A549 (cell line): ENCODE measurements at regions not wholly inside any gene's neighbourhood (a gene's known extent, or its start where the extent isn't known, plus 50 kb on each side); places are given as distances from the start of the nearest gene placed in this dataset.
"Not testable (repeated sequence)": the region's sequence is repeated elsewhere in the genome, so short reads cannot be mapped to it uniquely, and the experiment has no call there.

Source experiments
- ATAC-seq, 2 experiments: fragments of 200-7000 bp in 1 of 2; fragments of >200 bp in 1 of 2; cut with Nextera tagmentation in 1 of 2; cut with Tn5 transposase in 1 of 2; 3 replicates each; pipeline versions ENCODE4 v1.8.0 to v1.9.1; 2018 to 2020; ENCODE audit warnings: mild to moderate bottlenecking in 1 of 2, moderate library complexity in 1 of 2
- CTCF ChIA-PET: fragments of 300-600 bp; sonication (Branson Sonifier 250); formaldehyde crosslinking; extraction: SDS; loops from one replicate; lab custom pipeline; 2021; ENCODE audit warnings: antibody characterized with exemption, inconsistent platforms; lab: Yijun Ruan, JAX
- POLR2A ChIA-PET: fragments of 350-600 bp; formaldehyde crosslinking; extraction: SDS; loops from one replicate; lab custom pipeline; 2021; ENCODE audit warnings: antibody characterized with exemption, inconsistent platforms; lab: Yijun Ruan, JAX
- DNase-seq, 2 experiments: peaks; one replicate each; pipeline versions ENCODE4 v3.0.0 to v3.0.0-alpha.2; 2011 to 2016; ENCODE audit warnings: low read depth in 1 of 2, low spot score in 1 of 2
- FAIRE-seq: peaks from 2 replicates; lab custom pipeline; 2011; peaks lifted over from hg19 to GRCh38; lab: Jason Lieb, UNC
- H3K27ac ChIP-seq, 2 experiments: fragments of >200 bp; sonication (Bioruptor Twin); formaldehyde crosslinking; 3 replicates each; pipeline ENCODE4 v1.5.1; 2016 to 2017
- H3K4me1 ChIP-seq: fragments of >200 bp; sonication (Bioruptor Twin); formaldehyde crosslinking; 3 replicates; pipeline ENCODE4 v1.6.1; 2016
- H3K4me2 ChIP-seq: fragments of >200 bp; sonication (Bioruptor Twin); formaldehyde crosslinking; 3 replicates; pipeline ENCODE4 v1.6.1; 2016
- H3K4me3 ChIP-seq: fragments of >200 bp; sonication (Bioruptor Twin); formaldehyde crosslinking; 3 replicates; pipeline ENCODE4 v1.5.1; 2016
- H3K9me3 ChIP-seq: fragments of >200 bp; sonication (Bioruptor Twin); formaldehyde crosslinking; 3 replicates; pipeline ENCODE4 v1.6.1; 2016
- ATOH8 ChIP-seq: fragments of 250-450 bp; sonication (Bioruptor Pico); IDR thresholded peaks from 2 replicates; pipeline ENCODE4 v1.5.0; 2020; ENCODE audit warnings: low read depth, mild to moderate bottlenecking, moderate library complexity
- BCL3 ChIP-seq: fragments of >200 bp; sonication (Bioruptor Twin); formaldehyde crosslinking; IDR thresholded peaks from 3 replicates; pipeline ENCODE4 v1.6.1; 2016
- BHLHE40 ChIP-seq: IDR thresholded peaks from 2 replicates; pipeline ENCODE4 v1.6.1; 2012; ENCODE audit warnings: low read depth, low read length, inconsistent platforms
- CBX2 ChIP-seq: fragments of 200-600 bp; sonication (generic); IDR thresholded peaks from 2 replicates; pipeline ENCODE4 v1.6.1; 2016; ENCODE audit warnings: low read depth, mild to moderate bottlenecking, borderline replicate concordance
- CBX8 ChIP-seq: fragments of 200-600 bp; sonication (generic); IDR thresholded peaks from 2 replicates; pipeline ENCODE4 v1.6.1; 2016
- CEBPB ChIP-seq, 2 experiments: fragments of >200 bp in 1 of 2; sonication (Bioruptor Twin) in 1 of 2; formaldehyde crosslinking in 1 of 2; IDR thresholded peaks; 2 replicates each; pipeline ENCODE4 v1.6.1; 2012 to 2016
- E2F6 ChIP-seq: IDR thresholded peaks from 2 replicates; pipeline ENCODE4 v1.6.1; 2012; ENCODE audit warnings: low read depth, borderline replicate concordance
- EHMT2 ChIP-seq: fragments of 200-600 bp; sonication (generic); IDR thresholded peaks from 2 replicates; pipeline ENCODE4 v1.6.1; 2016; ENCODE audit warnings: antibody characterized with exemption, low read depth, mild to moderate bottlenecking, moderate library complexity
- ELK1 ChIP-seq: fragments of 150-350 bp; IDR thresholded peaks from 2 replicates; pipeline ENCODE4 v1.6.1; 2014; ENCODE audit warnings: low read depth, mild to moderate bottlenecking, low read length
- EP300 ChIP-seq, 2 experiments: fragments of >200 bp; sonication (Bioruptor Twin); formaldehyde crosslinking; IDR thresholded peaks; 2 replicates in 1 of 2; 3 replicates in 1 of 2; pipeline ENCODE4 v1.6.1; 2016 to 2017
- ESRRA ChIP-seq: fragments of 150-350 bp; IDR thresholded peaks from 2 replicates; pipeline ENCODE4 v1.6.1; 2014; ENCODE audit warnings: mild to moderate bottlenecking, low read length, borderline replicate concordance
- FOSL2 ChIP-seq, 2 experiments: fragments of 450-650 bp in 1 of 2; fragments of >200 bp in 1 of 2; sonication (Bioruptor Twin) in 1 of 2; formaldehyde crosslinking; IDR thresholded peaks; 2 replicates each; pipeline versions ENCODE4 v1.5.0 to v1.6.1; 2016 to 2020; ENCODE audit warnings: mild to moderate bottlenecking in 1 of 2, moderate library complexity in 1 of 2
- HOXA7 ChIP-seq: fragments of 250-450 bp; sonication (Bioruptor Pico); IDR thresholded peaks from 2 replicates; pipeline ENCODE4 v1.5.0; 2020; ENCODE audit warnings: mild to moderate bottlenecking, moderate library complexity
- HOXB13 ChIP-seq: fragments of 250-450 bp; sonication (Bioruptor Pico); IDR thresholded peaks from 2 replicates; pipeline ENCODE4 v1.5.0; 2020; ENCODE audit warnings: low read depth, mild to moderate bottlenecking, moderate library complexity
- JUN ChIP-seq, 2 experiments: fragments of >200 bp; sonication (Bioruptor Twin); formaldehyde crosslinking; IDR thresholded peaks; 2 replicates in 1 of 2; 3 replicates in 1 of 2; pipeline ENCODE4 v1.6.1; 2016 to 2017
- MAFK ChIP-seq: fragments of 450-650 bp; IDR thresholded peaks from 2 replicates; pipeline ENCODE4 v1.6.1; 2014; ENCODE audit not compliant: partially characterized antibody
- NPAS2 ChIP-seq: fragments of 250-450 bp; sonication (Bioruptor Pico); IDR thresholded peaks from 2 replicates; pipeline ENCODE4 v1.8.0; 2022; ENCODE audit warnings: mild to moderate bottlenecking, moderate library complexity, borderline replicate concordance
- NR3C1 ChIP-seq: fragments of >200 bp; sonication (Bioruptor Twin); formaldehyde crosslinking; IDR thresholded peaks from 3 replicates; pipeline ENCODE4 v1.6.1; 2017
- PBX3 ChIP-seq: IDR thresholded peaks from 2 replicates; pipeline ENCODE4 v1.6.1; 2012
- POLR2A ChIP-seq: IDR thresholded peaks from 2 replicates; pipeline ENCODE4 v1.6.1; 2012; ENCODE audit warnings: mild to moderate bottlenecking, low read length
- RAD21 ChIP-seq, 2 experiments: fragments of >200 bp in 1 of 2; sonication (Bioruptor Twin) in 1 of 2; formaldehyde crosslinking in 1 of 2; IDR thresholded peaks in 1 of 2; conservative IDR thresholded peaks in 1 of 2; 2 replicates in 1 of 2; 3 replicates in 1 of 2; pipeline ENCODE4 v1.6.1; 2012 to 2018; ENCODE audit warnings: inconsistent platforms in 1 of 2
- RFX5 ChIP-seq: fragments of 450-650 bp; IDR thresholded peaks from 2 replicates; pipeline ENCODE4 v1.7.1; 2014; ENCODE audit warnings: antibody characterized with exemption, mild to moderate bottlenecking, moderate library complexity
- RNF2 ChIP-seq: fragments of 200-600 bp; sonication (generic); IDR thresholded peaks from 2 replicates; pipeline ENCODE4 v1.6.1; 2016; ENCODE audit warnings: low read depth, mild to moderate bottlenecking, antibody characterized with exemption, moderate library complexity, borderline replicate concordance
- TFCP2L1 ChIP-seq: fragments of 250-450 bp; sonication (Bioruptor Pico); IDR thresholded peaks from 2 replicates; pipeline ENCODE4 v1.5.0; 2021; ENCODE audit warnings: mild to moderate bottlenecking
- TP53 ChIP-seq: fragments of 250-450 bp; sonication (Bioruptor Pico); IDR thresholded peaks from 2 replicates; pipeline ENCODE4 v1.5.0; 2021; ENCODE audit warnings: mild to moderate bottlenecking, moderate library complexity
- ZSCAN20 ChIP-seq: fragments of 250-450 bp; sonication (Bioruptor Pico); IDR thresholded peaks from 2 replicates; pipeline ENCODE4 v1.8.0; 2022; ENCODE audit warnings: mild to moderate bottlenecking, moderate library complexity
- WGBS: methylation state at CpG from one replicate; pipeline ENCODE4 v1.1.6; 2017; ENCODE audit errors: missing lambda C conversion rate; 5-methylcytosine and 5-hydroxymethylcytosine counted together

- Histone ChIP-seq H3K27ac (no peak overlapping the region), H3K4me3 (no peak overlapping the region), H3K4me1 (no peaks in the 10 kb centered on the region), H3K4me2 (no peak overlapping the region), H3K9me3 (no peaks in the 10 kb centered on the region)
- 3% methylated on average over 2 of the region's 2 CpGs for WGBS
- POLR2A ChIA-PET, result no interaction called here
- ATAC-seq (no peak), DNase-seq (no peak), FAIRE-seq (no peak)
- no peak for TF ChIP-seq E2F6
- TF ChIP-seq POLR2A, result no peak
- no peak for TF ChIP-seq JUN (IDR thresholded peaks at IDR 0.05)
- TF ChIP-seq BHLHE40, result no peak
- TF ChIP-seq NR3C1, result no peak
- no peak for TF ChIP-seq RFX5
- no peak for TF ChIP-seq TP53
- TF ChIP-seq ESRRA, result no peak
- no peak for TF ChIP-seq TFCP2L1 (CRISPR knock-in tag)
- no peak for TF ChIP-seq ZSCAN20 (CRISPR knock-in tag)
- CTCF ChIA-PET, result no interaction called here
Measured at GRCh38 chr3:75913800-75914350, 128.5 kb upstream of the ZNF717 start.

- H3K4me1 ChIP-seq, DNase-seq, H3K9me3 ChIP-seq, FAIRE-seq, H3K27ac ChIP-seq, POLR2A ChIA-PET, ATAC-seq, CTCF ChIA-PET, H3K4me3 ChIP-seq, H3K4me2 ChIP-seq: not testable (repeated sequence)
- WGBS, result 0% methylated on average over 3 of the region's 3 CpGs
Measured at GRCh38 chr3:75914741-75915140, 129.4 kb upstream of the ZNF717 start.

GRCh38 chr3:75938921-75939320 lies 153.6 kb upstream of the ZNF717 start:
- ATAC-seq, result no peak
- H3K4me1 ChIP-seq, result no peaks in the 10 kb centered on the region
- no peaks in the 10 kb centered on the region for H3K9me3 ChIP-seq
- H3K27ac ChIP-seq, result no peak overlapping the region
- POLR2A ChIA-PET, result no interaction called here
- CTCF ChIA-PET, result no interaction called here
- no peak overlapping the region for H3K4me3 ChIP-seq
- WGBS, result 11% methylated on average over 4 of the region's 4 CpGs
- TF ChIP-seq ATOH8 (CRISPR knock-in tag) (no peak), HOXA7 (CRISPR knock-in tag) (no peak), CEBPB (IDR thresholded peaks at IDR 0.05) (no peak), ELK1 (no peak), RNF2 (no peak), FOSL2 (IDR thresholded peaks at IDR 0.05) (no peak), FOSL2 (CRISPR knock-in tag; IDR thresholded peaks at IDR 0.05) (no peak)
- TF ChIP-seq, all 56 proteins: peak for 0
- no peak overlapping the region for H3K4me2 ChIP-seq
- DNase-seq (no peak), FAIRE-seq (no peak)

- H3K9me3 ChIP-seq, result no peaks in the 10 kb centered on the region
- H3K27ac ChIP-seq, result no peak overlapping the region
- ATAC-seq, result no peak
- ChIA-PET POLR2A (no interaction called here), CTCF (no interaction called here)
- no peak for FAIRE-seq
- no peak overlapping the region for H3K4me3 ChIP-seq
- no peak overlapping the region for H3K4me2 ChIP-seq
- no peaks in the 10 kb centered on the region for H3K4me1 ChIP-seq
- DNase-seq, result no peak
- TF ChIP-seq CBX2, result no peak
- no peak for TF ChIP-seq CBX8
- TF ChIP-seq NPAS2 (CRISPR knock-in tag), result no peak
- TF ChIP-seq ELK1, result no peak
- no peak for TF ChIP-seq ZSCAN20 (CRISPR knock-in tag)
- no peak for TF ChIP-seq EP300 (IDR thresholded peaks at IDR 0.05)
- no peak for TF ChIP-seq NR3C1
- TF ChIP-seq HOXB13 (CRISPR knock-in tag), result no peak
- TF ChIP-seq MAFK, result no peak
- no peak for TF ChIP-seq RAD21 (conservative IDR thresholded peaks at IDR 0.05 in 1 of 2, IDR thresholded peaks at IDR 0.05 in 1 of 2)
- TF ChIP-seq BCL3, result no peak
- no peak for TF ChIP-seq PBX3
- TF ChIP-seq EHMT2, result no peak
Measured at GRCh38 chr3:75951941-75952340, 166.6 kb upstream of the ZNF717 start.
